ENCODE measurements at regions not wholly inside any gene's neighbourhood (a gene's known extent, or its start where the extent isn't known, plus 50 kb on each side); places are given as distances from the start of the nearest gene placed in this dataset.

DNA sequence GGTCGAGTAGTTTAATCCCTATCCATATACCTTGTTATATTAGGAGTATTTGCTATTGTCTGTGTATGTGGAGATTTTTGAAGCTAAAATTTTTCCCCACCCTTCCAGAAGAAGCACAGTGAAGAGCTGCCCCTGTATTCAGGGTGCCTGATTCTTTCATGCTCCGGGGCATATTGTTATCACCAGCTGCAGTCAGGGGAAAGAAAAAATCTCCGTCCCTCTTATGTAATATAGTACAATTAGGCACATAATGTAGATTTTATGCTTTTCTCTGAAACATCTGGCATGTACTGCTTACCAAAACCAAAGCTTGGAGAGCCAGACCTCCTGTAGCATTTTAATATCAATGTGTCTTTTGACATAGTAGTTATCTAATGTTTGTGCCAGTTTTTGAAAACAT lies 214.9 kb upstream of the EDNRB start:
- FAIRE-seq, result no peak
- Histone ChIP-seq H4K20me1 (replicated peaks; ENCODE audit: control insufficient read depth, extremely low read depth, insufficient read depth, low read length) (no peaks in the 10 kb centered on the region), H2AFZ (ENCODE audit: low read depth, low read length) (no peak overlapping the region), H3K27me3 (ENCODE audit: control insufficient read depth in 2 of 2, insufficient read depth in 2 of 2, low read length in 2 of 2) (peaks cover 4 to 8% of the 10 kb centered on the region in 2 experiments), H3K27ac (ENCODE audit: insufficient read depth, low read depth, low read length) (no peak overlapping the region), H3K9me3 (replicated peaks; ENCODE audit: control insufficient read depth, insufficient read depth, low read length) (no peaks in the 10 kb centered on the region), H3K4me2 (ENCODE audit: insufficient read depth, low read length) (no peak overlapping the region), H3K9ac (replicated peaks; ENCODE audit: extremely low read depth, insufficient read depth, low read length) (no peak overlapping the region), H3K36me3 (ENCODE audit: control insufficient read depth in 2 of 2, extremely low read depth in 1 of 2, insufficient read depth in 2 of 2, low read length in 2 of 2) (no peaks in the 10 kb centered on the region), H3K4me1 (ENCODE audit: control insufficient read depth, extremely low read depth, insufficient read depth, low read length) (peaks cover 4% of the 10 kb centered on the region), H3K9me1 (replicated peaks; ENCODE audit: control insufficient read depth, extremely low read depth, insufficient read depth, low read length) (no peaks in the 10 kb centered on the region), H3K79me2 (ENCODE audit: control insufficient read depth, insufficient read depth, low read length) (no peaks in the 10 kb centered on the region), H3K4me3 (replicated peaks in 1 of 3; ENCODE audit: insufficient read depth in 1 of 3, low read depth in 1 of 3, low read length in 3 of 3) (no peak overlapping the region)
- no peak for DNase-seq (ENCODE audit: low read depth, low spot score)
- intact Hi-C loops (cut with micrococcal nuclease) (loop anchor here (5.0 to 10.0 kb wide), 2 partner anchors 469 to 561 kb away; partner anchors contain the start of gene POU4F1), dilution Hi-C loops (cut with MboI; ENCODE audit: extremely low pct_ligation_motif_present, low sequenced_read_pairs) (no loop called here)
- ChIA-PET CTCF (interaction anchor here (1.3 to 4.8 kb wide), 4 partner anchors 12 to 1408 kb away, joined by 3 to 23 read pairs (median 10); no protein-coding TSS in a partner anchor), POLR2A (no interaction called here)
- TF ChIP-seq, protein P1, sequence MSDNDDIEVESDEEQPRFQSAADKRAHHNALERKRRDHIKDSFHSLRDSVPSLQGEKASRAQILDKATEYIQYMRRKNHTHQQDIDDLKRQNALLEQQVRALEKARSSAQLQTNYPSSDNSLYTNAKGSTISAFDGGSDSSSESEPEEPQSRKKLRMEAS (IDR thresholded peaks at IDR 0.05; ENCODE audit: insufficient read depth, insufficient read length), result no peak
- TF ChIP-seq JUN (IDR thresholded peaks at IDR 0.05; ENCODE audit: borderline replicate concordance, insufficient read depth, insufficient read length, low read depth) (no peak), CTCF (IDR thresholded peaks at IDR 0.05; ENCODE audit: extremely low read depth in 1 of 2, insufficient read depth in 1 of 2, low read depth in 1 of 2, low read length in 2 of 2) (no peak), POLR2A (IDR thresholded peaks at IDR 0.05; ENCODE audit: low read depth, low read length) (no peak), MYC (IDR thresholded peaks at IDR 0.05; ENCODE audit: low read depth, low read length) (no peak), FOS (IDR thresholded peaks at IDR 0.05; ENCODE audit: borderline replicate concordance, insufficient read depth, low read length) (no peak), EZH2 (IDR thresholded peaks at IDR 0.05; ENCODE audit: borderline replicate concordance, low read depth, low read length, severe bottlenecking) (no peak), POLR2AphosphoS5 (IDR thresholded peaks at IDR 0.05; ENCODE audit: insufficient read depth, low read depth, low read length) (no peak), GATA2 (IDR thresholded peaks at IDR 0.05; ENCODE audit: insufficient read depth, insufficient read length, low read depth, low read length) (no peak)
- BruUV-seq (replicated peaks), result no TSS peak
